ENCODE measurements at regions not wholly inside any gene's neighbourhood (a gene's known extent, or its start where the extent isn't known, plus 50 kb on each side); places are given as distances from the start of the nearest gene placed in this dataset.

DNA sequence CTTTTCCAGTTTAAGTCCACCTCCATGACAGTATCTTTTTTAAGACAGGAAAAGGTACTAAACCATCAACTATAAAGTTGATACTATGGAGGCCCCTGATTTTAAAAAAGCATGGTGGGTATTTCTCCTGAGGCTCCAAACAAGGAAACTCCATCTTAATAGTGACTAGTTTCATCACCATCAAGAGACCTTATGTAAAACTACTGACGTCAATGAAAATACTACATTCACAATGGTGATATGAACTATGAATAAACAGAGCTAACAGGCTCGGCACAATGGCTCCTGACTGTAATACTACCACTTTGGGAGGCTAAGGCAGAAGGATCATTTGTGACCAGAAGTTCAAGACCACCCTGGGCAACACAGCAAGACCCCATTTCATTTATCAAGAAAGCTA, 162.7 kb downstream of the KLF12 start:
- no peak for DNase-seq (ENCODE audit: low spot score in 2 of 2)
- no peaks in the 10 kb centered on the region for H3K36me3 ChIP-seq
- peaks cover 0 to 7% (median 0%) of the 10 kb centered on the region in 4 donors for H3K9me3 ChIP-seq
- 69 to 77% methylated on average over 2 of the region's 2 CpGs for WGBS, 2 donors
- H3K4me1 ChIP-seq = peaks cover 0 to 32% (median 1%) of the 10 kb centered on the region in 4 donors
- no peak overlapping the region for H3K27ac ChIP-seq
- no peak overlapping the region for H3K4me3 ChIP-seq
- no peaks in the 10 kb centered on the region for H3K27me3 ChIP-seq
- TF ChIP-seq POLR2A (IDR thresholded peaks at IDR 0.05) (no peak), EP300 (IDR thresholded peaks at IDR 0.05) (no peak)
- TF ChIP-seq, protein P1, sequence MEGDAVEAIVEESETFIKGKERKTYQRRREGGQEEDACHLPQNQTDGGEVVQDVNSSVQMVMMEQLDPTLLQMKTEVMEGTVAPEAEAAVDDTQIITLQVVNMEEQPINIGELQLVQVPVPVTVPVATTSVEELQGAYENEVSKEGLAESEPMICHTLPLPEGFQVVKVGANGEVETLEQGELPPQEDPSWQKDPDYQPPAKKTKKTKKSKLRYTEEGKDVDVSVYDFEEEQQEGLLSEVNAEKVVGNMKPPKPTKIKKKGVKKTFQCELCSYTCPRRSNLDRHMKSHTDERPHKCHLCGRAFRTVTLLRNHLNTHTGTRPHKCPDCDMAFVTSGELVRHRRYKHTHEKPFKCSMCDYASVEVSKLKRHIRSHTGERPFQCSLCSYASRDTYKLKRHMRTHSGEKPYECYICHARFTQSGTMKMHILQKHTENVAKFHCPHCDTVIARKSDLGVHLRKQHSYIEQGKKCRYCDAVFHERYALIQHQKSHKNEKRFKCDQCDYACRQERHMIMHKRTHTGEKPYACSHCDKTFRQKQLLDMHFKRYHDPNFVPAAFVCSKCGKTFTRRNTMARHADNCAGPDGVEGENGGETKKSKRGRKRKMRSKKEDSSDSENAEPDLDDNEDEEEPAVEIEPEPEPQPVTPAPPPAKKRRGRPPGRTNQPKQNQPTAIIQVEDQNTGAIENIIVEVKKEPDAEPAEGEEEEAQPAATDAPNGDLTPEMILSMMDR (IDR thresholded peaks at IDR 0.05) = no peak

DNA sequence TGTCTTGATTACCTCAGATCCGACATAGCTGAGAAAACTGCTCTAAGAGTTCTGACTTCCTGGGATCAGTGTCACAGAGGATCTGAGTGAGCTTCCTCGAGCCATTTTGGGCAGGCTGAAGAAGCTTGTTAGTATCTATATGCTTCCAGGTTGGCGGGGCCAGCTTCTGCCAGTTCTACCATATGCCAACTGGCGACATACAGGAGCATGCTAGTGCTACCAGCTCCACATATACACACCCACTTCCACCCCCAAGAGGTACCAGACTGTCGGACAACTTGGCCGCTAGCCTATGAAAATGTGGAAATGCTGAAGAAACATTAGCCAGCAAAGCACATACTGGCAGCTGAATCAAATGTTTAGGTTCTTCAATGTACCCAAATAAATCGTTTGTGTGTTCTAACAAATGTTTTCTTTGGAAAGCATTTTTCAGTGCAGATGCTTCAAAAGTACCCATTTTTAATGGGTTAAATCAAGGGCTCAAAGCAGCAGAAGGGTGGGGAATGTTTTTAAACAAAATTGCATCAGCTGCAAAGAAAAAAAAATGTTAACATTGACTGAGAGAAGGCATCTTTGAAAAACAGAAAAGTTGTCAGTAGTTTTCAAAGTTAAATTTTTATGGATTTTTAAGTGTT, 163.7 kb downstream of the KLF12 start:
- peaks cover 0 to 42% (median 3%) of the 10 kb centered on the region in 4 donors for H3K4me1 ChIP-seq
- no peaks in the 10 kb centered on the region for H3K27me3 ChIP-seq
- DNase-seq (ENCODE audit: low spot score in 2 of 2) = no peak
- H3K4me3 ChIP-seq = no peak overlapping the region
- peaks cover 0 to 7% (median 0%) of the 10 kb centered on the region in 4 donors for H3K9me3 ChIP-seq
- 67 to 70% methylated on average over 7 of the region's 7 CpGs for WGBS, 2 donors
- TF ChIP-seq, protein P1 (IDR thresholded peaks at IDR 0.05) = no peak
- TF ChIP-seq EP300 (IDR thresholded peaks at IDR 0.05) = no peak
- H3K27ac ChIP-seq = no peak overlapping the region
- no peaks in the 10 kb centered on the region for H3K36me3 ChIP-seq

DNA sequence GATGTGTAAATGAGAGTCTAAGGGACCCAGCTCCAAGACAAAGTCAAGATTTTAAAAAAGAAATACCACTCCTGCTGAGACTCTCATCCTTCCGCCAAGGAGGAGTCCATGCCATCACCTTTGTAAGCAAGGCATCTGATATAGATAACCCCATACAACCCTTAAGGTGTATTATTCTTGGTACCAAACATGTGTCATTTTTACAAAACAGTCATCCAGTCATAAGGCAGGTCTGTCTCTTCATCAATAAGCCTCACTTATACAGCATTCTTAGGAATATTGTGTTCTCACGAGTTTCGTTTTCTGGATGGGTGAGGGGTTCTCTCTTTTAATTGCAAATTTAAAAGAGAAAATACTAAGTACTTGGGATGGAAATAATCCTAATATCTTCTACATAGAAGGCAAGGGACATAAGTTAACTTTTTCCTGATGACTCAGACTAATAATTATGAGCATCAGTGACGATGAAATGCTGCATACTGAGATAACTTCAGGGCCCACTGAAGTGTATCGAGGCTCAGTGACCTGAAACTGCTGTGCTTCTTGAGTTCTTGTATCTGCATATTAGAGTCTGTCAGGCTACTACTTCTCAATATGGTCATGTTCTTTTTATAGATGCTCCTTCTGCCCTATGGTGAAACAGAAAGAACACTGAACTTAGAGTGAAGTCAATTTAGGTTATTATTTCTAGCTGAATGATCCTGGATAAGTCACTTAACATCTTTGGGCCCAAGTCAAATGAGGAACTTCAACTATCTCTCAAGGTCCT, 166.6 kb downstream of the KLF12 start:
- no peak for TF ChIP-seq EP300 (IDR thresholded peaks at IDR 0.05)
- TF ChIP-seq POLR2A (IDR thresholded peaks at IDR 0.05) = no peak
- TF ChIP-seq, protein P1 (IDR thresholded peaks at IDR 0.05) = no peak
- no peaks in the 10 kb centered on the region for H3K36me3 ChIP-seq
- no peaks in the 10 kb centered on the region for H3K9me3 ChIP-seq
- no peak overlapping the region for H3K4me3 ChIP-seq
- no peak overlapping the region for H3K27ac ChIP-seq
- no peak for DNase-seq (ENCODE audit: low spot score in 2 of 2)
- 91 to 94% methylated on average over 5 of the region's 5 CpGs for WGBS, 2 donors
- H3K4me1 ChIP-seq = peaks cover 0 to 38% (median 3%) of the 10 kb centered on the region in 4 donors
- no peaks in the 10 kb centered on the region for H3K27me3 ChIP-seq

GRCh38 chr13:73966331-73966730, 167.9 kb downstream of the KLF12 start:
- Histone ChIP-seq H3K36me3 (no peaks in the 10 kb centered on the region), H3K4me1 (peaks cover 0 to 38% (median 3%) of the 10 kb centered on the region in 4 donors), H3K27ac (no peak overlapping the region), H3K9me3 (no peaks in the 10 kb centered on the region), H3K4me3 (no peak overlapping the region), H3K27me3 (no peaks in the 10 kb centered on the region)
- TF ChIP-seq EP300 (IDR thresholded peaks at IDR 0.05) = peak in 1 of 2 donors; percentile 27
- TF ChIP-seq, protein P1 (IDR thresholded peaks at IDR 0.05) = no peak
- no peak for TF ChIP-seq POLR2A (IDR thresholded peaks at IDR 0.05)
- DNase-seq (ENCODE audit: low spot score in 2 of 2) = no peak

GRCh38 chr13:73962284-73962683, 171.9 kb downstream of the KLF12 start:
- TF ChIP-seq EP300 (IDR thresholded peaks at IDR 0.05) = no peak
- no peak for TF ChIP-seq POLR2A (IDR thresholded peaks at IDR 0.05)
- TF ChIP-seq, protein P1 (IDR thresholded peaks at IDR 0.05) = no peak
- no peaks in the 10 kb centered on the region for H3K27me3 ChIP-seq
- WGBS, 2 donors = 80 to 81% methylated on average over 5 of the region's 5 CpGs
- H3K27ac ChIP-seq = no peak overlapping the region
- no peaks in the 10 kb centered on the region for H3K36me3 ChIP-seq
- DNase-seq (ENCODE audit: low spot score in 2 of 2) = no peak
- H3K9me3 ChIP-seq = no peaks in the 10 kb centered on the region
- peaks cover 0 to 29% (median 8%) of the 10 kb centered on the region in 4 donors for H3K4me1 ChIP-seq
- no peak overlapping the region for H3K4me3 ChIP-seq
